ENCODE measurements at regions not wholly inside any gene's neighbourhood (a gene's known extent, or its start where the extent isn't known, plus 50 kb on each side); places are given as distances from the start of the nearest gene placed in this dataset.

- DNase-seq (ENCODE audit: low read depth in 2 of 2): peak; percentile 18 to 22
These were observed 868.6 kb upstream of the SEMA6D start for GRCh38 chr15:46848704-46849103.

- DNase-seq (ENCODE audit: low read depth in 2 of 2): no peak
These were observed 863.7 kb upstream of the SEMA6D start for GRCh38 chr15:46853600-46853999.

- DNase-seq (ENCODE audit: low read depth in 2 of 2): peak in 1 of 2 experiments; percentile 6
These were observed 862.7 kb upstream of the SEMA6D start for GRCh38 chr15:46854564-46854963.

GRCh38 chr15:46855388-46855787, 861.9 kb upstream of the SEMA6D start:
- DNase-seq (ENCODE audit: low read depth in 2 of 2): no peak

GRCh38 chr15:46856839-46857502, 860.3 kb upstream of the SEMA6D start:
- no peak for DNase-seq (ENCODE audit: low read depth in 2 of 2)

- no peak for DNase-seq (ENCODE audit: low read depth in 2 of 2)
These were observed 859.2 kb upstream of the SEMA6D start for GRCh38 chr15:46858150-46858549.

GRCh38 chr15:46861796-46862195, 855.5 kb upstream of the SEMA6D start:
- DNase-seq (ENCODE audit: low read depth in 2 of 2): no peak

GRCh38 chr15:46865155-46865554, 852.1 kb upstream of the SEMA6D start:
- DNase-seq (ENCODE audit: low read depth in 2 of 2): no peak

GRCh38 chr15:46872286-46872980, 844.9 kb upstream of the SEMA6D start:
- no peak for DNase-seq (ENCODE audit: low read depth in 2 of 2)

- DNase-seq (ENCODE audit: low read depth in 2 of 2): no peak
These were observed 844.3 kb upstream of the SEMA6D start for GRCh38 chr15:46872981-46873330.

GRCh38 chr15:46879032-46879770, 838.1 kb upstream of the SEMA6D start:
- no peak for DNase-seq (ENCODE audit: low read depth in 2 of 2)

- DNase-seq (ENCODE audit: low read depth in 2 of 2): no peak
These were observed 836.5 kb upstream of the SEMA6D start for GRCh38 chr15:46880791-46881190.

GRCh38 chr15:46892621-46893160, 824.6 kb upstream of the SEMA6D start:
- peak in 1 of 2 experiments; percentile 3 for DNase-seq (ENCODE audit: low read depth in 2 of 2)

- no peak for DNase-seq (ENCODE audit: low read depth in 2 of 2)
These were observed 822.7 kb upstream of the SEMA6D start for GRCh38 chr15:46894644-46895043.

GRCh38 chr15:46897266-46897665, 820.0 kb upstream of the SEMA6D start:
- DNase-seq (ENCODE audit: low read depth in 2 of 2): no peak

- DNase-seq (ENCODE audit: low read depth in 2 of 2): peak in 1 of 2 experiments; percentile 1
These were observed 816.3 kb upstream of the SEMA6D start for GRCh38 chr15:46901001-46901400.

- DNase-seq (ENCODE audit: low read depth in 2 of 2): no peak
These were observed 799.5 kb upstream of the SEMA6D start for GRCh38 chr15:46917721-46918252.

GRCh38 chr15:46918462-46919140, 798.7 kb upstream of the SEMA6D start:
- no peak for DNase-seq (ENCODE audit: low read depth in 2 of 2)

GRCh38 chr15:46921891-46922290, 795.4 kb upstream of the SEMA6D start:
- DNase-seq (ENCODE audit: low read depth in 2 of 2): no peak

- DNase-seq (ENCODE audit: low read depth in 2 of 2): no peak
These were observed 786.9 kb upstream of the SEMA6D start for GRCh38 chr15:46930426-46930825.

- DNase-seq (ENCODE audit: low read depth in 2 of 2): no peak
These were observed 784.0 kb upstream of the SEMA6D start for GRCh38 chr15:46933332-46933731.

GRCh38 chr15:46934851-46935250, 782.5 kb upstream of the SEMA6D start:
- DNase-seq (ENCODE audit: low read depth in 2 of 2): no peak
